HG03342 (cell line): ENCODE measurements at regions not wholly inside any gene's neighbourhood (a gene's known extent, or its start where the extent isn't known, plus 50 kb on each side); places are given as distances from the start of the nearest gene placed in this dataset.

Experiments
- ATAC-seq: cut with Tn5 transposase; IDR thresholded peaks from one replicate; pipeline ENCODE4 v1.9.1; 2021; ENCODE audit warnings: mild to moderate bottlenecking, moderate library complexity; ENCODE audit not compliant: unreplicated experiment

DNA sequence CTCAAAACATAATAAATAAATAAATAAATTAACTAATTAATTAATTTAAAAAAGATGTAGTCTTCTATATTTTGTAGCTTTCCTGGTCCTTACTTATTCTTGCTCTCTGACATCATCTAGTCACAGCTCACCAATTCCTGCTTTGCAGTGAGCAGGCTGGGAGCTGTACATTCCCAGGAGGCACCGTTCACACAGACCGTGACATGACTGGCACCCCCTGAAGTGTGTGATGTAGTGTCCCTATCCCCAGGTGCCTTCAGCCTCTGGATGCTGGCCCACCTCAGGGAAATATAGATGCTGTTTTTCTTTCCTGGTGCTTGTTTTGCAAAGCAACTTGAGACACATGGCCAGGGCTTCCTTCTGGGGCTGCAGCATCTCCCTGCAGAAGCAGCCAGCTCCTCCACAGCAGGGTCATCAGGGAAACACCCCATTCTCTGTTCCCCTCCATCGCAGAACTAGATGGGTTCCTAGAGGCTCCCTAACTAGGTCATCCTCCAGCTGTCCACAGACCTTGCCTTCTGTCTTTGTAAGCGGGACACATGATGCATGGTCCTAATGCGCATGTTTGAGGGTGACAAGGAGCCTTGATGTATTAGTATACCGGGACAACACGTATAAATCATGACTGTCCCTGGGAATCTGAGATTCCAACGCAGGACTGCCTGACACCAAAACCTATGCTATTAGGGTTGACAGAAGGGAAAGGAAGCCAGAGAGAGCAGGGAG, 76.4 kb downstream of the RHOB start:
- no peak for ATAC-seq

- ATAC-seq = no peak
These were observed 76.9 kb downstream of the RHOB start for GRCh38 chr2:20523799-20524187.

GRCh38 chr2:20524412-20525040, 77.7 kb downstream of the RHOB start:
- ATAC-seq = peak; percentile 67

DNA sequence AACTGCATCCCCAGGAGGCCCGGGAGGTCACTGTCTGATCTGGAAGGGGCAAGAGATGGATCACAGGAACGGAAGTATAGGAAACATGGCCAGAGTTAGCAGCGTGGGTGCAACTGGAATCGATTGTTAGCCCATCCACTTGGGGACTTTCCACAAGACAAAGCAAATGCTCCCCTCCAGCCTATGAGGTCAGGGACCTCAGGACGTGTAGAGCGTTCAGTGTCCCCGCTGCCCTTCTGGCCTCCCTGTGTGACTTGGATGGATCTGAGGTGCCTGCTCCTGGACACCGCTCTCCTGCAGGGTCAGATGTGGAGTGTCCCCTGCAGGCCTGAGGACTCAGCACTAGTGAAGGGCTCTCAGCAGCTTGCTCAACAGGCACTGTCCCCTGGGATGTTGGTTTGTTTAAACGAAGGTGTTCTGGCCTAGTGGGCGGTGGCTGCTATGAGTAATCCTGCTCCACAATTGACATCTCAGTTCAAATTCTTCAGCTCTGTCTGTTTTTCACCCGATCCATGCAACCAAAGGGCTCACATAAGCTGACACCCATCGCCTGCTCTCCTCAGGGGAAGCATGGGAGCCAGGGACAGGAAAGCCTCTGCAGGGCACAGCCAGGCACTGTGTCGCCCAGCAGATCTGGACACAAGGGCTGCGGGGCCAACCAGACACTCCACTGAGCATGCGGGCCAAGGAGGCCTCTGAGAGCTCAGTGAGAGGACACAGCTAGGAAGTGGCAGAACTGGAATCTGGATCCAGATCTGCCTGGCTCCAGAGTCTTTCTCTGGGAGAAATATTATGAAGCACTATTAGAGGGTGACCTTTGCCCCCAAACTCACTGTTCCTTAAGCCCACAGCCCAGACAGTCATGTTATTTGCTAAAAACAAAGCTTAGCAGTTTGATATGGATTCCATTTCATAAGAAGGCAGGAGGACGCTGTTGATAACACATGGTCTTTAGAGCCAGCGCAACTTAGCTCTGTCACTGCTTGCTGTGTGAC, 78.5 kb downstream of the RHOB start:
- ATAC-seq = peak; percentile 90

GRCh38 chr2:20526160-20526559, 79.3 kb downstream of the RHOB start:
- no peak for ATAC-seq

GRCh38 chr2:20526708-20527107, 79.8 kb downstream of the RHOB start:
- ATAC-seq = no peak

DNA sequence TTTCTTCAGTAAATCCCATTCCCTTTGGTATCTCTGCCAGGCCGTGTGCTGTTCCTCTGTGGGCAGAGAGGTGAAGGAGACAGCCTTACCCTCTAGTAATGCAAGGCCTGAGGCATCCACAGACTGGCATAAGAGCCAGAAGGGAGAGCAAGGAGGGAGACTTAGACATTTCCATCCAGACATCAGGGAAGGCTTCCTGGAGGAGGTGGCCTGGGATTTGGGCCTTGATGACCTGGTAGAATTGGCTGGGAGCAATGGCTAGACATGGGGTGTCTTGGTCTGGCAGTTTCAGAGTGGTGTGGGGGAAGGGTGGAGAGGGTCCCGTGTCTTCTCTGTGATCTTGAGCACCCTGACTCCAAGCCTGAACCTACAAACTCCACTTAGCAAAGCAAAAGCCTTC, 81.8 kb downstream of the RHOB start:
- no peak for ATAC-seq

- ATAC-seq = no peak
These were observed 83.6 kb downstream of the RHOB start for GRCh38 chr2:20530520-20530919.

DNA sequence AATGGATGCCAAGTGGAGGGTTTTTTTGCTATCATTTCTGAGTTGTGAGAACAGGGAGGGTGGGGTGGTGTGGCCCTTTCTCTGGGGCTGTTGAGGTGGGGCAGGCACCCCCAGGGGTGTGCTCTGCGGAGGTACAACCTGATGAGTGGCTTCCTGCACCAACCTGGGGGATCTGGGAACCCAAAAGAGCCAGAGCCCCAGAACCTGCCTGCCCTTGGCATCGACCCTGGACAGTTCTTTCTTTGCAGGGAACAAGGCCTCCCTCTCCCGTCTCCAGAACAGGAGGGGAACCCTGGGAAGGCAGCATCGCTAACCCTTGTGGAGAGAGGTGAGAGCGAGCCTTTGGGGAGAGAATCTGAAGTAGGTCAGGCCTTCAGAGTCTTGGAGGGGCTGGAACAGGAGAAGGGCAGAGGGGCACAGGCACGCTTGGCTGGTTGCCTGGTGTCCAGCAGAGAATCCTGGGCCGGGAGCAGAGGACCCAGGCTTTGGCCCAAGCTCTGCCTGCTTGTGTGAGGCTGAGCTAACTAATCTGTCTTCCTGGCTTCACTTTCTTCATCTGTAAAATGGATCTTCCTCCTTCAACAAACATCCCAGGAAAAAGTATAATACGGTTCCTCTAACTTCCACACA, 84.9 kb downstream of the RHOB start:
- ATAC-seq = no peak

DNA sequence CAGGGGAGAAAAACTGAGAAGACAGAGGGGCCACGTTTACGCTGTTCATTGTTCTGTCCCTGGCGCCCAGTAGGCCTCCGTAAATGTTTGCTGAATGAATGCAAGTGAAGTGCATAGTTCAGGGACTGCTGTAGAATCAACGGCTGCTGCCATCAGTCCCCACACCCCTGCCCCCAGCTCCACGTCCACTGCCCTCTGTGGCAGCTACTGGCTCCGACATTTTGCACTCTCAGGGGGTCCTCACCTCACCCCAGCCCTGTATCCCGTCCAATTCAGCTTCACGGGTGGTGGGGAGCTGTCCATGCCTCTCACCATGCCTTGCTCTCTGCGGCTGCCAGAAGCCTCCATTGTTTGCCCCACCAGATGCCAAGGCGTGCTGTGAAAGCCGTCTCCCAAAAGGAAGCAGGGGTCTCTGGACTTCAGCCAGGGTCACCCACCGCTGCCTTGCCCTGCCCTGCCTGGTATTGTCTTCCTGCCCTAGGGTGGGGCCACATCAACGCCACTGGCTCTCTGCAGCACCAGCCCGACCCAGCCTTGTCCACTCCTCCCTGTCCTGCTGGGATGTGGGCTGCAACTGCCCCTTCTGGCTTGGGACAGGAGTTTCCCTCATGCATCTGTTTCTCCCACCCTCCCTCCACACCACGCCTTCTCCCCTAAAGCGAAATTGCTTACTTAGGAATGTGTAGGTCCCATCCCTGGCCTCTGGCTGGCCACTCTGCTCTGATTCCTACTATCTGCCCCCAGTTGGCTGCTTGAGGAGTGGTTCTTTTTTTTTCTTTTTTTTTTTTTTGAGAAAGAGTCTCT, 86.0 kb downstream of the RHOB start:
- ATAC-seq = no peak

DNA sequence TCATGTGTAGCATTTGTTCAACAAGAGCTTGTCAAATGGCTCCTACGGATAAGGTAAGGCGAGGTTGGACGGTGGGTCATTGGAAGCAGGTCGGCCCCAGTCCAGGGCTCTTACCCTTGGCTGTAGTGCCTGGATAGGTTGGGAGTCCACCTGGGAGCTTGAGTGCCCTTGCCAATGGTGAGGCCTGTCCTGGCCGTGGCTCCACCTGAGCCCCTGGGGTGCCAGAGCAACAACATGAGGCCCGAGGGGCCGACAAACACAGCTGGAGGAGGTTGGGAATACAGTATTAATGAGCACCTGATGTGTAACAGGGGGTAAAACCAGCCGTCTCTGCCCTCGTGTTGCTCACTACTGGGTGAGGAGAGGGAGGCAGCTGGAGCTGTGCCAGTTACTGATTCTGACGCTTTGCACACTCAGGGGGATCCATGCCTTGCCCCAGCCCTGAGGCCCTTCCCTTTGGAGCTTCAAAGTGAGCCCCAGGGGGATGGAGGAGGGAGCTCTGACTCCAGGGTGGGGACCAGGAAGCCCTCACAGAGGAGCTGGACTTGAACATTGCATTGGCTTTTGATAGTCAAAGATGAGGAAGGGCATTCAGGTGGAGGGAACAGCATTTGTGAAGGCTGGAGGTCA, 87.2 kb downstream of the RHOB start:
- no peak for ATAC-seq

- ATAC-seq = no peak
These were observed 88.3 kb downstream of the RHOB start for GRCh38 chr2:20534913-20535801.

GRCh38 chr2:20536619-20537422, 89.9 kb downstream of the RHOB start:
- ATAC-seq = no peak

DNA sequence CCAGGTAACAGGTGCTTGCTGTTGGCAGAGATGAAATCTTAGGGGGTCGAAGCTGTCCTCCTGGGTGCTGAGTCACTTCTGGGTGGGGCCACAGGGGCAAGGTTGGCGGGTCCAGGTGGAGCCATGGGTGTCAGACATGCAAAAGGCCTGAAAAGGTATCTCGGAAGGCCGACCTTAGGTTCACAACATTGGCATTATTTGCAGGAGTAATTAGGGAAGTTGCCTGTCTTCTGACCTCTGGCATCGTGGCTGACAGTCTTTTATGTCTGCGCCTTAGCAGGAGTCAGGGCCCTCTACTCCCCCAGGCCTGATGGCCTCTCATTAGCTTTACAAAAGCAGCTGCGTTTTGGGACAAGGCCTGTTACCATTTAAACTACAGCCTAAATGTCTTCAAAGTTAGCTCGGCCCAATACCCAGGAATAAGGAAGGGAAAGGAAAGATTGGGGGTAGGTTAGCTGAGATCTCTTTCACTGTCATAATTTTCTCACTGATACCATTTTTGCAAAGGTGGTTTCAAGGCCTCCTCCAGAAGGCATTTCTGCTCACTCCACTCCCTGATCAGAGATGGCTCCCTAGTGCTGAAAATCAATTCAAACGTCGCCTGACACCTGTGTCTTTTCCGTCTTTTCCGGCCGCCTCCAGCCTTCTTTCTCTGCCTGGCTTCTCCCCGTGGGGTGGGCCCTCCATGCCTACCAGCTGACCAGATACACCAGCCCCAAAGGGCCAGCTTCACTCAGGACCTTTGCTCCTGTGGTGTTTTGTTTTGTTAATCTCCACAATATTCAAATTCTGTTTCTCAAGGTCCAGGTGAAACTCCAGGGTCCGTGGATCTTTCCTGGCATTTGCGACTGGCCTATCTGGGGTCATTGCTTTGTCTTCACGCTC, 90.8 kb downstream of the RHOB start:
- no peak for ATAC-seq

- no peak for ATAC-seq
These were observed 91.6 kb downstream of the RHOB start for GRCh38 chr2:20538308-20539132.

DNA sequence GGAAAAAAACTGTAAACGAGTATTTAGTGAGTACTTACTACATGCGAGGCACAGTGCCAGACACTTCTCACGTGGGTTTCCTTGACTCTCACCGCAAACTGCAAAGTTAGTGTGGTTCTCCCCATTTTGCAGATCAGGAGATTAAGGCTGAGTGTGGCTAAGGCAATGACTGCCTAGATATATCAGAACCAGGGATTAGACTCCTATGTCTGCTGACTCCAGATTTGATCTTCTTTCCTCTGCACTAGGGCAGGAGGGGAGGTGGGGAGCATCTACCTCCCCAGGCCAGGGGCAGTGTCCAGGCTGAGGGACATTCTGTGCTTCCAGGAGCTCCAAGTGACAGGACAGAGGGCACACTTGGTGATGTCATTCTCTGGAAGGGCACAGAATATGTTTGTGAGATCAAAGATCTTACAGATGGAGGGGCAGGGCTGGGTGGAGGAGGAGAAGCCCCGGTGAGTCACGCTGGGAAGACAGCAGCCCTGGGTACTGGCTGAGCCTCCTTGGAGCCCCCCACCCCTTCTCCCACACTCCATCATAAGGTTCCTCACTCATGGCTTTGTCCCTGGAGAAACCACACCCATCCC, 92.4 kb downstream of the RHOB start:
- no peak for ATAC-seq
